ENCODE measurements at regions not wholly inside any gene's neighbourhood (a gene's known extent, or its start where the extent isn't known, plus 50 kb on each side); places are given as distances from the start of the nearest gene placed in this dataset.

- CTCF ChIA-PET = no interaction called here
- no peak overlapping the region for H3K4me3 ChIP-seq (ENCODE audit: low read depth, low read length)
- DNase-seq (ENCODE audit: low read depth, low spot score) = no peak
- POLR2A ChIA-PET = no interaction called here
- TF ChIP-seq CTCF (IDR thresholded peaks at IDR 0.05; ENCODE audit: insufficient read depth, low read length, missing control alignments) = no peak
Observed at GRCh38 chr2:234816491-234816890, 135.3 kb upstream of the SH3BP4 start.

GRCh38 chr2:234816056-234816455, 135.8 kb upstream of the SH3BP4 start:
- POLR2A ChIA-PET = no interaction called here
- CTCF ChIA-PET = no interaction called here
- no peak for TF ChIP-seq CTCF (IDR thresholded peaks at IDR 0.05; ENCODE audit: insufficient read depth, low read length, missing control alignments)
- DNase-seq (ENCODE audit: low read depth, low spot score) = no peak
- H3K4me3 ChIP-seq (ENCODE audit: low read depth, low read length) = no peak overlapping the region

GRCh38 chr2:234814374-234814773, 137.4 kb upstream of the SH3BP4 start:
- DNase-seq (ENCODE audit: low read depth, low spot score) = no peak
- POLR2A ChIA-PET = no interaction called here
- no peak overlapping the region for H3K4me3 ChIP-seq (ENCODE audit: low read depth, low read length)
- no peak for TF ChIP-seq CTCF (IDR thresholded peaks at IDR 0.05; ENCODE audit: insufficient read depth, low read length, missing control alignments)
- CTCF ChIA-PET = no interaction called here

GRCh38 chr2:234812851-234813250, 139.0 kb upstream of the SH3BP4 start:
- TF ChIP-seq CTCF (IDR thresholded peaks at IDR 0.05; ENCODE audit: insufficient read depth, low read length, missing control alignments) = no peak
- DNase-seq (ENCODE audit: low read depth, low spot score) = no peak
- ChIA-PET POLR2A (no interaction called here), CTCF (interaction anchor here (0.7 to 1.4 kb wide), 2 partner anchors 262 to 295 kb away, joined by 3 read pairs; no protein-coding TSS in a partner anchor)
- H3K4me3 ChIP-seq (ENCODE audit: low read depth, low read length) = no peak overlapping the region

- CTCF ChIA-PET = no interaction called here
Observed at GRCh38 chr2:234808907-234809306, 142.9 kb upstream of the SH3BP4 start.

GRCh38 chr2:234806818-234807217, 145.0 kb upstream of the SH3BP4 start:
- ChIA-PET POLR2A (no interaction called here), CTCF (no interaction called here)
- no peak for DNase-seq (ENCODE audit: low read depth, low spot score)
- no peak overlapping the region for H3K4me3 ChIP-seq (ENCODE audit: low read depth, low read length)
- TF ChIP-seq CTCF (IDR thresholded peaks at IDR 0.05; ENCODE audit: insufficient read depth, low read length, missing control alignments) = no peak

More at GRCh38 chr2:234808907-234809306, 142.9 kb upstream of the SH3BP4 start:
- POLR2A ChIA-PET = no interaction called here
- no peak overlapping the region for H3K4me3 ChIP-seq (ENCODE audit: low read depth, low read length)
- no peak for TF ChIP-seq CTCF (IDR thresholded peaks at IDR 0.05; ENCODE audit: insufficient read depth, low read length, missing control alignments)
- DNase-seq (ENCODE audit: low read depth, low spot score) = no peak
